Keratinocyte (primary cell): ENCODE measurements at regions not wholly inside any gene's neighbourhood (a gene's known extent, or its start where the extent isn't known, plus 50 kb on each side); places are given as distances from the start of the nearest gene placed in this dataset.

ENCODE experiments used
- CTCF ChIP-seq, 3 experiments: IDR thresholded peaks in 1 of 3; conservative IDR thresholded peaks in 1 of 3; optimal IDR thresholded peaks in 1 of 3; 2 replicates in 2 of 3; 3 replicates in 1 of 3; pipeline versions ENCODE3 to v1.5.1; 2011; ENCODE audit warnings: low read length in 3 of 3, mild to moderate bottlenecking in 3 of 3, moderate library complexity in 2 of 3, control low read depth in 1 of 3, inconsistent platforms in 1 of 3; ENCODE audit not compliant: insufficient read depth in 2 of 3; ENCODE audit errors: extremely low read depth in 1 of 3
- EZH2 ChIP-seq: IDR thresholded peaks from one replicate; pipeline ENCODE4 v1.6.1; 2012; ENCODE audit warnings: inconsistent platforms, mild to moderate bottlenecking, low read length, moderate library complexity

DNA sequence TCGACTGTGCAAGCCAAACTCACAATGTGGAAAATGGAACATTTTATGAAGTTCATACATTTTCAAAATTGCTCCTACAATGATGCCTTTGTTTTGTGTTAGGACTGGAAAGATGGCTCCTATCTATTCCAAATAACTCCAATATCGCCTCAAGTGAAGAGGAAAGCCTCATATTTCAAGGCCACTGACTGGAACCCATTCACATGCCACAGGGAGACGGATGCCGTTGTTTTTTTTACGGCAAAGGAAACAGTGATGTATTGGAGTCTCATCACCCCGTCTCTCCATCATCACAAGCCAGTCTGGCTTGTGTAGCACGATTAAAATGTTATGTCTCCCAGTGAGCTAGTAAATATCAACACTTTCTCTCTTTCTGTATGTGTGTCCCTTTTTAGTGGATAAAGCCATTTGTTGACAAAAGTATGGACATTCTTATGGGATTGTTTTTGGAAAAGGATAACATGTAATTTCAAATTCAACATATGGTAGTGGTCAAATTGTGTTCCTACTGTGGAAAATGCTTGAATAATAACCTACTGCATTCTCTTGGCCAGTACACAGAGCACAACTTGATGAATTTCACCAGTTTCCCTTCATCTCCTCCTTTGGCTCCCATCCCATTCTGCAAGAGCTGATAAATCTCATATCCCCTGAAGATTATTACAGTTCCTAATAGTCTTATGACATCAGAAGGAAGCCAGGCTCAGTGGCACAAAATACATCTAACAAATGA is 109.5 kb upstream of the PITRM1 start:
- TF ChIP-seq EZH2 = no peak
- TF ChIP-seq CTCF (optimal IDR thresholded peaks at IDR 0.05 in 1 of 3, IDR thresholded peaks at IDR 0.05 in 1 of 3, conservative IDR thresholded peaks at IDR 0.05 in 1 of 3; ENCODE audit: extremely low read depth in 1 of 3, insufficient read depth in 2 of 3, low read length in 3 of 3) = no peak
